Thymus (tissue), 11 donors: ENCODE measurements at regions not wholly inside any gene's neighbourhood (a gene's known extent, or its start where the extent isn't known, plus 50 kb on each side); places are given as distances from the start of the nearest gene placed in this dataset.

Source experiments
- DNase-seq, 9 donors: peaks; one replicate each; pipeline ENCODE4 v3.0.0-alpha.2; 2013; ENCODE audit warnings: low spot score in 9 of 9, low read depth in 6 of 9, missing footprints in 1 of 9
- H3K27ac ChIP-seq, 2 donors: one replicate each; pipeline ENCODE4 v1.5.1; 2013; ENCODE audit warnings: control low read depth in 1 of 2, low read depth in 1 of 2, low read length in 1 of 2, mild to moderate bottlenecking in 1 of 2, moderate library complexity in 1 of 2
- H3K27me3 ChIP-seq, 2 donors: one replicate each; pipeline ENCODE4 v1.5.1; 2013; ENCODE audit warnings: low read length in 1 of 2; ENCODE audit not compliant: control insufficient read depth in 2 of 2, insufficient read depth in 1 of 2
- H3K36me3 ChIP-seq, 2 donors: one replicate each; pipeline ENCODE4 v1.5.1; 2013; ENCODE audit warnings: low read length in 1 of 2, mild to moderate bottlenecking in 1 of 2, moderate library complexity in 1 of 2; ENCODE audit not compliant: control insufficient read depth in 2 of 2, insufficient read depth in 2 of 2
- H3K4me1 ChIP-seq, 2 donors: one replicate each; pipeline ENCODE4 v1.5.1; 2013; ENCODE audit warnings: low read length in 2 of 2; ENCODE audit not compliant: control insufficient read depth in 2 of 2, insufficient read depth in 2 of 2
- H3K4me3 ChIP-seq, 2 donors: one replicate each; pipeline ENCODE4 v1.5.1; 2013; ENCODE audit warnings: low read length in 2 of 2, control low read depth in 1 of 2, mild to moderate bottlenecking in 1 of 2
- H3K9me3 ChIP-seq, 2 donors: one replicate each; pipeline ENCODE4 v1.5.1; 2013; ENCODE audit warnings: low read length in 1 of 2, mild to moderate bottlenecking in 1 of 2; ENCODE audit not compliant: control insufficient read depth in 2 of 2, insufficient read depth in 1 of 2
- WGBS: extraction: QIAGEN DNeasy Blood & Tissue Kit; methylation state at CpG from one replicate; pipeline ENCODE4 v1.1.7; 2013; 5-methylcytosine and 5-hydroxymethylcytosine counted together
- donor health status: healthy.

GRCh38 chr5:89967771-89968444 is 441.6 kb downstream of the CETN3 start:
- Histone ChIP-seq H3K9me3 (no peaks in the 10 kb centered on the region), H3K4me3 (no peak overlapping the region), H3K27ac (no peak overlapping the region), H3K36me3 (no peaks in the 10 kb centered on the region), H3K4me1 (no peaks in the 10 kb centered on the region), H3K27me3 (no peaks in the 10 kb centered on the region)
- WGBS = 25% methylated on average over 1 of the region's 1 CpG
- no peak for DNase-seq

- Histone ChIP-seq H3K27ac (no peak overlapping the region), H3K36me3 (no peaks in the 10 kb centered on the region), H3K4me3 (no peak overlapping the region), H3K27me3 (no peaks in the 10 kb centered on the region), H3K4me1 (no peaks in the 10 kb centered on the region), H3K9me3 (no peaks in the 10 kb centered on the region)
- no peak for DNase-seq
- 96% methylated on average over 1 of the region's 1 CpG for WGBS
These were observed 452.7 kb downstream of the CETN3 start for GRCh38 chr5:89956838-89957237.

DNA sequence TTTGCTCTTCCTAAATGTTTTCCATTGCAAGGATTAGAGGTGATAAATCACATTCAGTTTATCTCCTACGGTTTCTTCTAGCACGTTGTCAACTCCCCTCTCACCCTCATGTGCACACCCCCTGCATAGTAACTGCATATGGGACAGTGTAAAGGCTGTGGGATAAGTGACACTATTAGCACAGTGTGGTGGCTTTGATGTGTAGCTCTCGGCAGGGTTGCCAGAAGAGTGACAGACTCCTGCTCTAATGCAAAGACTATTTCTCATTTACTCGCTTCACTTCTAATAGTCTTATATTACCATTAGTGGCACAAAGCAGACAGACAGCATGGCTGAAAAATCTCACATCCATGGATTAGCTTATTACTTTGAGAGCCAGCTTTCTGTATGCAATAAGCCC is 454.6 kb downstream of the CETN3 start:
- DNase-seq = no peak
- 91% methylated on average over 4 of the region's 4 CpGs for WGBS
- H3K27me3 ChIP-seq = no peaks in the 10 kb centered on the region
- H3K27ac ChIP-seq = no peak overlapping the region
- no peaks in the 10 kb centered on the region for H3K36me3 ChIP-seq
- no peaks in the 10 kb centered on the region for H3K4me1 ChIP-seq
- no peak overlapping the region for H3K4me3 ChIP-seq
- no peaks in the 10 kb centered on the region for H3K9me3 ChIP-seq

DNA sequence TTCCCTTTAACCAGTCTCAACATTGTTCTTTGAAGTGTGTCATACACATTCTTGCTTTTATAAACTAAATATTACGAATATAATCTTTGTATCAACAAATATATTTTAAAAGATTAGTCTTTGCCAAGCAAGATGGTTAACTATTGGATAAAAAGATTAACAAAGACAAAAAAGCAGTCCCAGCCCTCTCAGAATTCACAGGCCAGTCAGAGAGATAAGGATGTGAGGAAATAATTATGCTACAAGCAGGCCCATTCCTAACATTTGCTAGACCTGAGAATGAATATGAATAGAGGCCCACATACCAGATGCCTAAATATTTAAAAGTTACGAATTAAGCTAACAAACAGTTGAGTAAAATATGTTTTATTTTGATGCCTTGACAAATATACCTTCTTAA is 457.7 kb downstream of the CETN3 start:
- Histone ChIP-seq H3K4me3 (no peak overlapping the region), H3K36me3 (no peaks in the 10 kb centered on the region), H3K4me1 (no peaks in the 10 kb centered on the region), H3K9me3 (no peaks in the 10 kb centered on the region), H3K27ac (no peak overlapping the region), H3K27me3 (no peaks in the 10 kb centered on the region)
- DNase-seq = no peak
- 88% methylated on average over 2 of the region's 2 CpGs for WGBS

DNA sequence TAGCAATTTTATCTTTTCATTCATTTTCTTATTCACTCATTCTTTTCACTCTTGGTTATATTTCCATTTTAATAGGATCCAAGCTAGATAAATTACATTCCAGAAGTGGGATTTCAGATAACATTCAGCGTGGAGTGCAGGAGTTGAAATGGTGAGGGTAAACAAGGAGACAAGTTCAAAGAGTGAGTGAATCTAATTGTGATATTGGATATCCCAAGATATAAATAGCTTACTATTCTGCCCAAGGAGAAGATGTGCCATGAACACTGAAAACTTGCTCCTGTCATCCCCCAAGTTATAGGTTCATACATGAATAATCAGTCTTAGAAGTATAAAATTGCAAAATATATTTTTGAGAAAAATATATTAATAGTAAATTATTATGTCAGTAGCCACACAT is 459.3 kb downstream of the CETN3 start:
- Histone ChIP-seq H3K4me1 (no peaks in the 10 kb centered on the region), H3K27ac (no peak overlapping the region), H3K27me3 (no peaks in the 10 kb centered on the region), H3K9me3 (no peaks in the 10 kb centered on the region), H3K4me3 (no peak overlapping the region), H3K36me3 (no peaks in the 10 kb centered on the region)
- 94% methylated on average over 1 of the region's 1 CpG for WGBS
- DNase-seq = no peak

DNA sequence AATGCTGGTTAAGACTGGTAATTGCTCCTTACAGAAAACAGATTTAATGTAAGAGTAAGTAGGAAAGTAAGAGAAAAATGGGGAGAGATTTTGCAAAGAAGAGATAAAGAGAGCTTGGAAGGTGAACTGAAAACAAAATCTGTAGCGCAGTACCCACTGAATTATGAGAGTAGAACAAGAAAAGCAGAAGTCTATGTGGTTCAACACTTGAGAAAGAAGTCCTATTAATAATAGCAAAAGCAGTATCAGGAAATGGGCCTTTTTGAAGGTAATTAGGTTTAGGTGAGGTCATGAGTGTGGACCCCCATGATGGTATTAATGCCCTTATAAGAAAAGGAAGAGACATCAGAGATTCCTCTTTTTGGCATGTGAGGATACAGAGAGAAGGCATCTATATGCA is 460.6 kb downstream of the CETN3 start:
- WGBS = 90% methylated on average over 1 of the region's 1 CpG
- no peaks in the 10 kb centered on the region for H3K9me3 ChIP-seq
- no peak for DNase-seq
- no peaks in the 10 kb centered on the region for H3K27me3 ChIP-seq
- H3K27ac ChIP-seq = no peak overlapping the region
- H3K4me3 ChIP-seq = no peak overlapping the region
- H3K36me3 ChIP-seq = no peaks in the 10 kb centered on the region
- H3K4me1 ChIP-seq = no peaks in the 10 kb centered on the region

GRCh38 chr5:89946916-89947315 is 462.6 kb downstream of the CETN3 start:
- Histone ChIP-seq H3K4me1 (no peaks in the 10 kb centered on the region), H3K4me3 (no peak overlapping the region)
- WGBS = 63% methylated on average over 2 of the region's 2 CpGs

GRCh38 chr5:89946508-89946907 is 463.0 kb downstream of the CETN3 start:
- WGBS = 93% methylated on average over 4 of the region's 4 CpGs
- Histone ChIP-seq H3K4me3 (no peak overlapping the region), H3K9me3 (no peaks in the 10 kb centered on the region), H3K27me3 (no peaks in the 10 kb centered on the region), H3K27ac (no peak overlapping the region), H3K36me3 (no peaks in the 10 kb centered on the region), H3K4me1 (no peaks in the 10 kb centered on the region)
- no peak for DNase-seq

More at GRCh38 chr5:89946916-89947315, 462.6 kb downstream of the CETN3 start:
- no peak overlapping the region for H3K27ac ChIP-seq
- H3K9me3 ChIP-seq = no peaks in the 10 kb centered on the region
- H3K27me3 ChIP-seq = no peaks in the 10 kb centered on the region
- DNase-seq = no peak
- H3K36me3 ChIP-seq = no peaks in the 10 kb centered on the region

DNA sequence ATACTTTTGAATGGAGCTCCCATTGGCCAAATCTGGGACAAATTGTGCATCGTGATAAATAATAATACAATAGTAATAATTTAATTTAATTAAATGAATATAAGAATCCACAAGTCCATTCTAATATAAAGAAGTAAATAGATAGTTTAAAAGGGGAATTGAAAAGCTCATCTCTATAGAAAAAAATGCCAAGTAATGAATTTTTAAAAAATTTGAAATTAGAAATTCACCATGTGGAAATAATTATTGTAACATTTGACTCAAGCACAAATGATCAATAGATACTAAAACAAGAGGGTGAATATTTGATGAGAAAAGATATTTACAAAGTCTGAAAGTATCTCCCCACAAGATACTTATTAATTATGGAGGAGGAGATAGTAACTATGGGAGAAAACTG is 467.4 kb downstream of the CETN3 start:
- Histone ChIP-seq H3K27ac (no peak overlapping the region), H3K36me3 (no peaks in the 10 kb centered on the region), H3K4me3 (no peak overlapping the region), H3K4me1 (no peaks in the 10 kb centered on the region), H3K27me3 (no peaks in the 10 kb centered on the region), H3K9me3 (no peaks in the 10 kb centered on the region)
- no peak for DNase-seq
- WGBS = 95% methylated on average over 1 of the region's 1 CpG

- no peaks in the 10 kb centered on the region for H3K4me1 ChIP-seq
- no peaks in the 10 kb centered on the region for H3K9me3 ChIP-seq
- 97% methylated on average over 3 of the region's 3 CpGs for WGBS
- H3K27ac ChIP-seq = no peak overlapping the region
- no peak for DNase-seq
- no peak overlapping the region for H3K4me3 ChIP-seq
- no peaks in the 10 kb centered on the region for H3K27me3 ChIP-seq
- no peaks in the 10 kb centered on the region for H3K36me3 ChIP-seq
These were observed 473.0 kb downstream of the CETN3 start for GRCh38 chr5:89936576-89936975.
